GM10266 (cell line): ENCODE measurements at regions not wholly inside any gene's neighbourhood (a gene's known extent, or its start where the extent isn't known, plus 50 kb on each side); places are given as distances from the start of the nearest gene placed in this dataset.
"Not testable (repeated sequence)": the region's sequence is repeated elsewhere in the genome, so short reads cannot be mapped to it uniquely, and the experiment has no call there.

Experiments used
- DNase-seq: peaks from one replicate; pipeline ENCODE4 v3.0.0; 2012; ENCODE audit errors: extremely low spot score
- CTCF ChIP-seq: IDR thresholded peaks from 2 replicates; pipeline ENCODE4 v1.5.1; 2012; ENCODE audit warnings: mild to moderate bottlenecking, low read depth; ENCODE audit not compliant: control insufficient read depth, insufficient read depth; ENCODE audit errors: missing control alignments

- DNase-seq: no peak
- no peak for TF ChIP-seq CTCF
Observed at GRCh38 chr11:122559734-122560382, 95.7 kb upstream of the UBASH3B start.

GRCh38 chr11:122559218-122559617, 96.3 kb upstream of the UBASH3B start:
- not testable (repeated sequence) for DNase-seq

- not testable (repeated sequence) for DNase-seq
Observed at GRCh38 chr11:122557163-122557562, 98.4 kb upstream of the UBASH3B start.

- no peak for TF ChIP-seq CTCF
Observed at GRCh38 chr11:122556605-122557004, 98.9 kb upstream of the UBASH3B start.

GRCh38 chr11:122538060-122538459, 117.5 kb upstream of the UBASH3B start:
- DNase-seq: no peak
- TF ChIP-seq CTCF: no peak

More at GRCh38 chr11:122556605-122557004, 98.9 kb upstream of the UBASH3B start:
- DNase-seq: no peak

- DNase-seq: no peak
- TF ChIP-seq CTCF: no peak
Observed at GRCh38 chr11:122524898-122525297, 130.6 kb upstream of the UBASH3B start.

GRCh38 chr11:122523846-122524805, 131.4 kb upstream of the UBASH3B start:
- no peak for DNase-seq
- no peak for TF ChIP-seq CTCF

GRCh38 chr11:122521626-122522025, 133.9 kb upstream of the UBASH3B start:
- no peak for TF ChIP-seq CTCF
- DNase-seq: no peak
